ENCODE measurements at regions not wholly inside any gene's neighbourhood (a gene's known extent, or its start where the extent isn't known, plus 50 kb on each side); places are given as distances from the start of the nearest gene placed in this dataset.

- peak; percentile 58 for DNase-seq
Observed at GRCh38 chr6:27053738-27054137, 193.8 kb upstream of the PRSS16 start.

GRCh38 chr6:27056615-27057014 is 190.9 kb upstream of the PRSS16 start:
- no peak for DNase-seq

GRCh38 chr6:27059621-27060425 is 187.7 kb upstream of the PRSS16 start:
- DNase-seq, result peak; percentile 97

GRCh38 chr6:27061235-27061993 is 186.1 kb upstream of the PRSS16 start:
- no peak for DNase-seq

GRCh38 chr6:27062755-27063154 is 184.7 kb upstream of the PRSS16 start:
- no peak for DNase-seq

GRCh38 chr6:27065183-27065582 is 182.3 kb upstream of the PRSS16 start:
- DNase-seq, result no peak

GRCh38 chr6:27066381-27066780 is 181.1 kb upstream of the PRSS16 start:
- DNase-seq, result no peak

- no peak for DNase-seq
Observed at GRCh38 chr6:27066802-27067201, 180.7 kb upstream of the PRSS16 start.

GRCh38 chr6:27073441-27073840 is 174.1 kb upstream of the PRSS16 start:
- DNase-seq, result no peak

GRCh38 chr6:27076116-27076515 is 171.4 kb upstream of the PRSS16 start:
- DNase-seq, result peak; percentile 37

- peak; percentile 88 for DNase-seq
Observed at GRCh38 chr6:27078734-27079357, 168.7 kb upstream of the PRSS16 start.

- no peak for DNase-seq
Observed at GRCh38 chr6:27081188-27081587, 166.3 kb upstream of the PRSS16 start.

- peak; percentile 73 for DNase-seq
Observed at GRCh38 chr6:27081931-27082330, 165.6 kb upstream of the PRSS16 start.

- no peak for DNase-seq
Observed at GRCh38 chr6:27088068-27088467, 159.4 kb upstream of the PRSS16 start.

GRCh38 chr6:27091661-27092315 is 155.7 kb upstream of the PRSS16 start:
- DNase-seq, result peak; percentile 87

- DNase-seq, result no peak
Observed at GRCh38 chr6:27092316-27092692, 155.2 kb upstream of the PRSS16 start.

- no peak for DNase-seq
Observed at GRCh38 chr6:27095914-27096313, 151.6 kb upstream of the PRSS16 start.

GRCh38 chr6:27096834-27097511 is 150.5 kb upstream of the PRSS16 start:
- DNase-seq, result peak; percentile 93

GRCh38 chr6:27098956-27099355 is 148.5 kb upstream of the PRSS16 start:
- no peak for DNase-seq

GRCh38 chr6:27100921-27101320 is 146.6 kb upstream of the PRSS16 start:
- DNase-seq, result peak; percentile 7

- DNase-seq, result peak; percentile 12
Observed at GRCh38 chr6:27101824-27102223, 145.7 kb upstream of the PRSS16 start.

- DNase-seq, result no peak
Observed at GRCh38 chr6:27106382-27106781, 141.1 kb upstream of the PRSS16 start.

- peak; percentile 35 for DNase-seq
Observed at GRCh38 chr6:27111743-27112142, 135.8 kb upstream of the PRSS16 start.
